ENCODE measurements at regions not wholly inside any gene's neighbourhood (a gene's known extent, or its start where the extent isn't known, plus 50 kb on each side); places are given as distances from the start of the nearest gene placed in this dataset.
"Not testable (repeated sequence)": the region's sequence is repeated elsewhere in the genome, so short reads cannot be mapped to it uniquely, and the experiment has no call there.

DNA sequence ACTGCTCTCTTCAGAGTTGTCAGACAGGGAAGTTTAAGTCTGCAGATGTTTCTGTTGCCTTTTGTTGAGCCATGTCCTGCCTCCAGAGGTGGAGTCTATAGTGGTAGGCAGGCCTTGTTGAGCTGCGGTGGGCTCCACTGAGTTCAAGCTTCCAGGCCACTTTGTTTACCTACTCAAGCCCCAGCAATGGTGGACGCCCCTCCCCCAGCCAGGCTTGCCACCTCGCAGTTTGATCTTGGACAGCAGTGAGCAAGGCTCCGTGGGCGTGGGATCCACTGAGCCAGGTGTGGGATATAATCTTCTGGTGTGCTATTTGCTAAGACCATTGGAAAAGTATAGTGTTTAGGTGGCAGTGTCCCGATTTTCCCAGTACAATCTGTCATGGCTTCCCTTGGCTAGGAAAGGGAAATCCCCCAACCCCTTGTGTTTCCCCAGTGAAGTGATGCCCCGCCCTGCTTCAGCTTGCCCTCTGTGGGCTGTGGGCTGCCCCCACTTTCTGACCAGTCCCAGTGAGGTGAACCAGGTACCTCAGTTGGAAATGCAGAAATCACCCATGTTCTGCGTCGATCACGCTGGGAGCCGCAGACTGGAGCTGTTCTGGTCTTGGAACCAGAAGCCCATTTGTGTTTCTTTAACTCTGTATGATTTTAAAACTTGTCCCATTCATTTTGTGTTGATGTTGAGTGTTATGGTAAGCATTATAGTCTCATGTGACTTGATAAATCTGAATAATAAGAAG, 89.2 kb upstream of the CALCR start:
- H3K4me1 ChIP-seq (ENCODE audit: control insufficient read depth, insufficient read depth, low read length) = no peaks in the 10 kb centered on the region
- 83% methylated on average over 4 of the region's 11 CpGs for WGBS (ENCODE audit: insufficient coverage)
- DNase-seq = no peak
- H3K4me3 ChIP-seq (ENCODE audit: low read length) = no peak overlapping the region
- no peak overlapping the region for H3K27ac ChIP-seq (ENCODE audit: low read length)
- H3K9me3 ChIP-seq (replicated peaks; ENCODE audit: control insufficient read depth, low read depth, low read length) = no peaks in the 10 kb centered on the region
- no peaks in the 10 kb centered on the region for H3K27me3 ChIP-seq (ENCODE audit: control insufficient read depth, insufficient read depth, low read length)
- no peaks in the 10 kb centered on the region for H3K36me3 ChIP-seq (ENCODE audit: control insufficient read depth, insufficient read depth, low read length)

DNA sequence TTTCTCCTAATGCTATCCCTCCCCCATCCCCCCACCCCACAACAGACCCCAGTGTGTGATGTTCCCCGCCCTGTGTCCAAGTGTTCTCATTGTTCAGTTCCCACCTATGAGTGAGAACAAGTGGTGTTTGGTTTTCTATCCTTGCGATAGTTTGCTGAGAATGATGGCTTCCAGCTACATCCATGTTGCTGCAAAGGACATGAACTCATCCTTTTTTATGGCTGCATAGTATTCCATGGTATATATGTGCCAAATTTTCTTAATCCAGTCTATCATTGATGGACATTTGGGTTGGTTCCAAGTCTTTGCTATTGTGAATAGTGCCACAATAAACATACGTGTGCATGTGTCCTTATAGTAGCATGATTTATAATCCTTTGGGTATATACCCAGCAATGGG, 83.6 kb upstream of the CALCR start:
- not testable (repeated sequence) for H3K9me3 ChIP-seq (replicated peaks; ENCODE audit: control insufficient read depth, low read depth, low read length)

DNA sequence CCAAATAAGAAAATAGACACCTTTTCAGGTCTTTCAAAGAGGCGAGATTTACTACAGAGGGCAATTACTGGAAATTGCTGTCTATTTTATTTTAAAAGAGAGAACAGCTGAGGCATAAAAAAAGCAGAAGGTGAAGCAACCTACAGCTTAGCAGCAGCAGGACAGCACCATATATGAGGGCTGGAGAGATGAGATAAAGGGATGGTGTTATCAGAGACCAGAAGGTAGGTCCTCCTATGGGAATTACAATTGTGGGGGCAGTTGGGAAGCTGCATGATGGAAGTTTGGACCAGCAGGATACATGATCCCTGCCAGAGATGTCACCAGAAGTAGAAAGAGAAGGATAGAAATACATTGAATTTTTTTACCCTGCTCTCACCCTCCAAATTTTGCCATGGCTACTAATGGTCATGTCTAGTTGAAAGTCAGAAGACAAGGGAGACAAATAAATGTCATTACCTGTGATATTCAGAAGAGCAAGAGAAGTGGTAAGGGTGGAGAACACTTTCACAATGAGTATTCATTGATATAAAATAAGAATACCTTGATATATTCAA, 77.2 kb upstream of the CALCR start:
- Histone ChIP-seq H3K9me3 (replicated peaks; ENCODE audit: control insufficient read depth, low read depth, low read length) (no peaks in the 10 kb centered on the region), H3K4me1 (ENCODE audit: control insufficient read depth, insufficient read depth, low read length) (no peaks in the 10 kb centered on the region), H3K36me3 (ENCODE audit: control insufficient read depth, insufficient read depth, low read length) (no peaks in the 10 kb centered on the region), H3K4me3 (ENCODE audit: low read length) (no peak overlapping the region), H3K27ac (ENCODE audit: low read length) (no peak overlapping the region), H3K27me3 (ENCODE audit: control insufficient read depth, insufficient read depth, low read length) (no peaks in the 10 kb centered on the region)
- no peak for DNase-seq
- 63% methylated on average over 1 of the region's 1 CpG for WGBS (ENCODE audit: insufficient coverage)

More for the DNA sequence above, 83.6 kb upstream of the CALCR start:
- no CpG with 5 or more reads among the region's 3 CpGs for WGBS (ENCODE audit: insufficient coverage)
- not testable (repeated sequence) for DNase-seq; H3K36me3 ChIP-seq (ENCODE audit: control insufficient read depth, insufficient read depth, low read length); H3K4me3 ChIP-seq (ENCODE audit: low read length); H3K27me3 ChIP-seq (ENCODE audit: control insufficient read depth, insufficient read depth, low read length); H3K4me1 ChIP-seq (ENCODE audit: control insufficient read depth, insufficient read depth, low read length); H3K27ac ChIP-seq (ENCODE audit: low read length)

GRCh38 chr7:93646538-93646937, 72.0 kb upstream of the CALCR start:
- no peaks in the 10 kb centered on the region for H3K36me3 ChIP-seq (ENCODE audit: control insufficient read depth, insufficient read depth, low read length)
- WGBS (ENCODE audit: insufficient coverage) = no CpG with 5 or more reads among the region's 1 CpG
- no peak overlapping the region for H3K4me3 ChIP-seq (ENCODE audit: low read length)
- DNase-seq = no peak
- no peaks in the 10 kb centered on the region for H3K4me1 ChIP-seq (ENCODE audit: control insufficient read depth, insufficient read depth, low read length)
- H3K27ac ChIP-seq (ENCODE audit: low read length) = no peak overlapping the region
- no peaks in the 10 kb centered on the region for H3K27me3 ChIP-seq (ENCODE audit: control insufficient read depth, insufficient read depth, low read length)
- no peaks in the 10 kb centered on the region for H3K9me3 ChIP-seq (replicated peaks; ENCODE audit: control insufficient read depth, low read depth, low read length)

DNA sequence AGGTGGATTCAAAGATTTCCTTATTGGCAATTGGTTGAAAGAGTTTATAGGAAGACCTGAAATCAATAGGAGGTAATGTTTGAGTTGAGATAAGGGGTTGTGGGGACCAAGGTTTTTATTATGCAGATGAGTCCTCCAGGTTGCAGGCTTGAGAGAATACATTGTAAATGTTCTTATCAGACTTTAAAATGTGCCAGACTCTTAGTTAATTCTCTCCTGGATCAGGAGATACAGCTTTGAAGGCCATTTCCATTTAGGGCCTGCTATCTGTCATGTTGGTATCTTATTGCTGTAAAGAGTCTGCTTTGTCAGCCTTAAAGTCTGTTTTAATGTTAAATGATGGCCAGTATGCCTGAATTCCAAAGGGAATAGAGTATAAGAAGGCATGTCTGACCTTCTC, 61.8 kb upstream of the CALCR start:
- no peak overlapping the region for H3K27ac ChIP-seq (ENCODE audit: low read length)
- no peak overlapping the region for H3K4me3 ChIP-seq (ENCODE audit: low read length)
- no peak for DNase-seq
- H3K4me1 ChIP-seq (ENCODE audit: control insufficient read depth, insufficient read depth, low read length) = no peaks in the 10 kb centered on the region
- no peaks in the 10 kb centered on the region for H3K36me3 ChIP-seq (ENCODE audit: control insufficient read depth, insufficient read depth, low read length)
- no peaks in the 10 kb centered on the region for H3K27me3 ChIP-seq (ENCODE audit: control insufficient read depth, insufficient read depth, low read length)
- H3K9me3 ChIP-seq (replicated peaks; ENCODE audit: control insufficient read depth, low read depth, low read length) = no peaks in the 10 kb centered on the region

DNA sequence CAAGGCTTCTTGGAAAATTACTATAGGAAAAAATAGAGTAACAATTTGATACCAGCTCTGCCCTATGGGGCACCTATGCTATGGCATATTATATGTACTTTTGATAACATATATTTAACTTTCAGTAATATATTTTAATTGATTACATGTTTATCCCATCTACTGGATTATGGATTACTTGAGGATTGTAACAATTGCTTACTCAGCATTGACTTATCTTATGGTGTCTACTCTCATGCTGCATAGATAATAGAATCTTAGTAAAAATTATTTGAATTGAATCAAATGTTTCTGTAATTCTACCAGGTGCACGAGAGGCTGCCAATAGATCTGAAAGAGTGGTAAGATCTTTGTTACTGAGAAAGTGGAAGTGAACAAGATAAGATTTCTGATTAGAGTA, 57.8 kb upstream of the CALCR start:
- H3K27me3 ChIP-seq (ENCODE audit: control insufficient read depth, insufficient read depth, low read length) = no peaks in the 10 kb centered on the region
- WGBS (ENCODE audit: insufficient coverage) = no CpG with 5 or more reads among the region's 1 CpG

DNA sequence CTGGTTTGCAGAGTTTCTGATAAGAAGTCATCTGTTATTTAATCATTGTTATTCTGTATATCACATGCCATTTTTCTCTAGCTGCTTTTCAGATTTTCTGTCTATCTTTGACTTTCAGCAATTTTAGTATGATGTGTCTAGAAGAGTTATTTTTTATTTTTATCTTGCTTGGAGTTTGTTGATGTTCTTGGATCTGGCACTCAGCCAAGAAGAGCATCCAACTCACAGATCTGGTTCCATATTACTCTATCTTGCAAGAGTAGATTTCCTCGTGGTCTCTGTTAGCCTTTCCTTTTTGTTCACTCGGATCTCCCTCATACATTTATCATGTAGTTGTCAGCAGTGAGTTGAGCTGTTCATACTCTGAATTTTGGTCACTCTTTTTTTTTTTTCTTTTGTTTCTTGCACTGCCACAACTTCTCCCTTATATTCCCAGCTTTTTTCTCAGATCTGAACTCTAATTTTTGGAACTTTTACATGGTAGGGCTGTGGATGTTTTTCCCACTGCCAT, 54.8 kb upstream of the CALCR start:
- Histone ChIP-seq H3K27ac (ENCODE audit: low read length) (no peak overlapping the region), H3K4me1 (ENCODE audit: control insufficient read depth, insufficient read depth, low read length) (no peaks in the 10 kb centered on the region), H3K4me3 (ENCODE audit: low read length) (no peak overlapping the region), H3K36me3 (ENCODE audit: control insufficient read depth, insufficient read depth, low read length) (no peaks in the 10 kb centered on the region), H3K27me3 (ENCODE audit: control insufficient read depth, insufficient read depth, low read length) (no peaks in the 10 kb centered on the region), H3K9me3 (replicated peaks; ENCODE audit: control insufficient read depth, low read depth, low read length) (no peaks in the 10 kb centered on the region)
- DNase-seq = no peak
- WGBS (ENCODE audit: insufficient coverage) = no CpG with 5 or more reads among the region's 2 CpGs

More for the DNA sequence above, 57.8 kb upstream of the CALCR start:
- DNase-seq = no peak
- Histone ChIP-seq H3K4me1 (ENCODE audit: control insufficient read depth, insufficient read depth, low read length) (no peaks in the 10 kb centered on the region), H3K9me3 (replicated peaks; ENCODE audit: control insufficient read depth, low read depth, low read length) (no peaks in the 10 kb centered on the region), H3K4me3 (ENCODE audit: low read length) (no peak overlapping the region), H3K27ac (ENCODE audit: low read length) (no peak overlapping the region), H3K36me3 (ENCODE audit: control insufficient read depth, insufficient read depth, low read length) (no peaks in the 10 kb centered on the region)

GRCh38 chr7:93626869-93627268, 52.3 kb upstream of the CALCR start:
- Histone ChIP-seq H3K27me3 (ENCODE audit: control insufficient read depth, insufficient read depth, low read length) (no peaks in the 10 kb centered on the region), H3K27ac (ENCODE audit: low read length) (no peak overlapping the region), H3K9me3 (replicated peaks; ENCODE audit: control insufficient read depth, low read depth, low read length) (no peaks in the 10 kb centered on the region), H3K4me1 (ENCODE audit: control insufficient read depth, insufficient read depth, low read length) (no peaks in the 10 kb centered on the region), H3K4me3 (ENCODE audit: low read length) (no peak overlapping the region), H3K36me3 (ENCODE audit: control insufficient read depth, insufficient read depth, low read length) (no peaks in the 10 kb centered on the region)
- WGBS (ENCODE audit: insufficient coverage) = no CpG with 5 or more reads among the region's 1 CpG
- DNase-seq = no peak
